ENCODE measurements at regions not wholly inside any gene's neighbourhood (a gene's known extent, or its start where the extent isn't known, plus 50 kb on each side); places are given as distances from the start of the nearest gene placed in this dataset.

- no peak for TF ChIP-seq CTCF (conservative IDR thresholded peaks at IDR 0.05 in 1 of 2, IDR thresholded peaks at IDR 0.05 in 1 of 2; ENCODE audit: extremely low read depth in 1 of 2, insufficient read depth in 1 of 2, low read depth in 1 of 2, low read length in 2 of 2)
- TF ChIP-seq EZH2 (IDR thresholded peaks at IDR 0.05; ENCODE audit: borderline replicate concordance, low read length) = no peak
Observed at GRCh38 chr4:175068266-175068665, 150.1 kb downstream of the ADAM29 start.
